ENCODE measurements at regions not wholly inside any gene's neighbourhood (a gene's known extent, or its start where the extent isn't known, plus 50 kb on each side); places are given as distances from the start of the nearest gene placed in this dataset.

GRCh38 chr5:72010430-72010829, 96.8 kb upstream of the MAP1B start:
- H2AFZ ChIP-seq (ENCODE audit: low read length), result no peak overlapping the region
- peaks cover 2% of the 10 kb centered on the region for H3K27me3 ChIP-seq (ENCODE audit: control insufficient read depth, insufficient read depth, low read length)
- H3K4me2 ChIP-seq (ENCODE audit: extremely low read depth, insufficient read depth, low read length), result no peak overlapping the region
- H3K79me2 ChIP-seq (ENCODE audit: control insufficient read depth, insufficient read depth, low read length), result no peaks in the 10 kb centered on the region
- no peak for DNase-seq (ENCODE audit: low read depth in 2 of 2)
- TF ChIP-seq CTCF (conservative IDR thresholded peaks at IDR 0.05 in 1 of 2, IDR thresholded peaks at IDR 0.05 in 1 of 2; ENCODE audit: low read depth in 1 of 2, low read length in 2 of 2), result no peak
- no peak for TF ChIP-seq EZH2 (IDR thresholded peaks at IDR 0.05; ENCODE audit: low read length, missing control alignments)
- H3K4me1 ChIP-seq (ENCODE audit: control insufficient read depth, extremely low read depth, insufficient read depth, low read length), result no peaks in the 10 kb centered on the region
- no peaks in the 10 kb centered on the region for H4K20me1 ChIP-seq (ENCODE audit: control insufficient read depth, extremely low read depth, insufficient read depth, low read length)
- H3K4me3 ChIP-seq (replicated peaks in 1 of 4; ENCODE audit: control extremely low read depth in 1 of 4, insufficient read depth in 1 of 4, low read depth in 3 of 4, low read length in 4 of 4), result no peak overlapping the region
- H3K9ac ChIP-seq (ENCODE audit: insufficient read depth, low read length), result no peak overlapping the region
- no peak overlapping the region for H3K27ac ChIP-seq (ENCODE audit: insufficient read depth, low read length)
- no peaks in the 10 kb centered on the region for H3K9me3 ChIP-seq (ENCODE audit: control insufficient read depth, insufficient read depth, low read depth, low read length)
- no peaks in the 10 kb centered on the region for H3K36me3 ChIP-seq (ENCODE audit: control insufficient read depth, insufficient read depth, low read length)

- no peaks in the 10 kb centered on the region for H3K9me3 ChIP-seq (ENCODE audit: control insufficient read depth, insufficient read depth, low read depth, low read length)
- peaks cover 2% of the 10 kb centered on the region for H3K27me3 ChIP-seq (ENCODE audit: control insufficient read depth, insufficient read depth, low read length)
- no peaks in the 10 kb centered on the region for H3K4me1 ChIP-seq (ENCODE audit: control insufficient read depth, extremely low read depth, insufficient read depth, low read length)
- H4K20me1 ChIP-seq (ENCODE audit: control insufficient read depth, extremely low read depth, insufficient read depth, low read length), result no peaks in the 10 kb centered on the region
- no peak overlapping the region for H3K27ac ChIP-seq (ENCODE audit: insufficient read depth, low read length)
- no peaks in the 10 kb centered on the region for H3K36me3 ChIP-seq (ENCODE audit: control insufficient read depth, insufficient read depth, low read length)
- no peaks in the 10 kb centered on the region for H3K79me2 ChIP-seq (ENCODE audit: control insufficient read depth, insufficient read depth, low read length)
- H3K4me2 ChIP-seq (ENCODE audit: extremely low read depth, insufficient read depth, low read length), result no peak overlapping the region
- H2AFZ ChIP-seq (ENCODE audit: low read length), result no peak overlapping the region
- DNase-seq (ENCODE audit: low read depth in 2 of 2), result no peak
- no peak overlapping the region for H3K9ac ChIP-seq (ENCODE audit: insufficient read depth, low read length)
- H3K4me3 ChIP-seq (replicated peaks in 1 of 4; ENCODE audit: control extremely low read depth in 1 of 4, insufficient read depth in 1 of 4, low read depth in 3 of 4, low read length in 4 of 4), result no peak overlapping the region
- TF ChIP-seq EZH2 (IDR thresholded peaks at IDR 0.05; ENCODE audit: low read length, missing control alignments) (no peak), CTCF (conservative IDR thresholded peaks at IDR 0.05 in 1 of 2, IDR thresholded peaks at IDR 0.05 in 1 of 2; ENCODE audit: low read depth in 1 of 2, low read length in 2 of 2) (no peak)
Measured at GRCh38 chr5:72012906-72013305, 94.4 kb upstream of the MAP1B start.

- Histone ChIP-seq H4K20me1 (ENCODE audit: control insufficient read depth, extremely low read depth, insufficient read depth, low read length) (no peaks in the 10 kb centered on the region), H3K9me3 (ENCODE audit: control insufficient read depth, insufficient read depth, low read depth, low read length) (no peaks in the 10 kb centered on the region), H3K27ac (ENCODE audit: insufficient read depth, low read length) (no peak overlapping the region), H3K9ac (ENCODE audit: insufficient read depth, low read length) (no peak overlapping the region), H3K4me3 (replicated peaks in 1 of 4; ENCODE audit: control extremely low read depth in 1 of 4, insufficient read depth in 1 of 4, low read depth in 3 of 4, low read length in 4 of 4) (no peak overlapping the region), H2AFZ (ENCODE audit: low read length) (no peak overlapping the region), H3K4me1 (ENCODE audit: control insufficient read depth, extremely low read depth, insufficient read depth, low read length) (no peaks in the 10 kb centered on the region), H3K36me3 (ENCODE audit: control insufficient read depth, insufficient read depth, low read length) (no peaks in the 10 kb centered on the region), H3K4me2 (ENCODE audit: extremely low read depth, insufficient read depth, low read length) (no peak overlapping the region), H3K27me3 (ENCODE audit: control insufficient read depth, insufficient read depth, low read length) (peaks cover 2% of the 10 kb centered on the region), H3K79me2 (ENCODE audit: control insufficient read depth, insufficient read depth, low read length) (no peaks in the 10 kb centered on the region)
- TF ChIP-seq EZH2 (IDR thresholded peaks at IDR 0.05; ENCODE audit: low read length, missing control alignments), result no peak
- TF ChIP-seq CTCF (conservative IDR thresholded peaks at IDR 0.05 in 1 of 2, IDR thresholded peaks at IDR 0.05 in 1 of 2; ENCODE audit: low read depth in 1 of 2, low read length in 2 of 2), result no peak
- peak; percentile 53 to 76 for DNase-seq (ENCODE audit: low read depth in 2 of 2)
Measured at GRCh38 chr5:72013766-72014624, 93.3 kb upstream of the MAP1B start.
